K562 (cell line): ENCODE measurements at regions not wholly inside any gene's neighbourhood (a gene's known extent, or its start where the extent isn't known, plus 50 kb on each side); places are given as distances from the start of the nearest gene placed in this dataset.

ENCODE experiments used
- ATAC-seq: fragments of 200-7000 bp; cut with Tn5 transposase; 3 replicates; pipeline ENCODE4 v1.9.1; 2020; ENCODE audit warnings: moderate library complexity
- BruUV-seq: library from RNA; stranded (reverse); fragments of 400-500 nt; replicated peaks from 2 replicates; lab custom pipeline; 2021; lab: Mats Ljungman, UMichigan
- CTCF ChIA-PET: fragments of 300-600 bp; formaldehyde crosslinking; extraction: SDS; loops from one replicate; lab custom pipeline; 2021; ENCODE audit warnings: low intra/inter-chr PET ratio; lab: Yijun Ruan, JAX
- POLR2A ChIA-PET: fragments of 300-600, 350-650 bp; sonication (Branson Sonifier 250); formaldehyde crosslinking; extraction: SDS; loops from one replicate; lab custom pipeline; 2021; ENCODE audit warnings: antibody characterized with exemption, inconsistent platforms; lab: Yijun Ruan, JAX
- DNase-seq, 4 experiments: peaks; one replicate each; pipeline versions ENCODE4 v3.0.0 to v3.0.0-alpha.2; 2011 to 2018; ENCODE audit warnings: low spot score in 3 of 4, mixed read lengths in 3 of 4; ENCODE audit errors: extremely low read depth in 1 of 4
- FAIRE-seq: peaks from 2 replicates; lab custom pipeline; 2011; peaks lifted over from hg19 to GRCh38; lab: Jason Lieb, UNC
- H2AFZ ChIP-seq: 2 replicates; pipeline ENCODE4 v1.6.0; 2011; ENCODE audit warnings: low read depth, low read length, control low read depth, inconsistent platforms
- H3K27ac ChIP-seq: fragments of 200-600 bp; 3 replicates; pipeline ENCODE4 v1.8.0; 2011; ENCODE audit warnings: low read depth, mild to moderate bottlenecking, control low read depth, inconsistent platforms, low read length, moderate library complexity, mixed read lengths; ENCODE audit errors: extremely low read depth
- H3K27me3 ChIP-seq, 2 experiments: fragments of 300-600 bp in 1 of 2; 2 replicates in 1 of 2; 3 replicates in 1 of 2; pipeline versions ENCODE4 v1.6.0 to v1.8.0; 2011; ENCODE audit warnings: inconsistent platforms in 2 of 2, low read length in 2 of 2, mild to moderate bottlenecking in 1 of 2, mixed read lengths in 1 of 2, moderate library complexity in 1 of 2; ENCODE audit not compliant: control insufficient read depth in 2 of 2, insufficient read depth in 2 of 2
- H3K36me3 ChIP-seq: fragments of 300-600 bp; 3 replicates; pipeline ENCODE4 v1.8.0; 2011; ENCODE audit warnings: mild to moderate bottlenecking, low read length, inconsistent platforms; ENCODE audit not compliant: control insufficient read depth, insufficient read depth
- H3K4me1 ChIP-seq, 2 experiments: fragments of 200-600 bp in 1 of 2; replicated peaks in 1 of 2; 2 replicates in 1 of 2; 3 replicates in 1 of 2; pipeline versions ENCODE4 v1.5.1 to v1.8.0; 2011; ENCODE audit warnings: inconsistent platforms in 2 of 2, low read length in 2 of 2, mild to moderate bottlenecking in 1 of 2, mixed read lengths in 1 of 2, moderate library complexity in 1 of 2; ENCODE audit not compliant: control insufficient read depth in 2 of 2, insufficient read depth in 2 of 2
- H3K4me2 ChIP-seq: 2 replicates; pipeline ENCODE4 v1.6.1; 2011; ENCODE audit warnings: low read length, control low read depth, inconsistent platforms, mixed read lengths; ENCODE audit not compliant: insufficient read depth
- H3K4me3 ChIP-seq: fragments of 200-600 bp; sonication (generic), shearing (Covaris generic); 2 replicates; pipeline ENCODE4 v1.5.1; 2016; ENCODE audit warnings: control low read depth, inconsistent platforms
- H3K79me2 ChIP-seq: fragments of 200-600 bp; 3 replicates; pipeline ENCODE4 v1.8.0; 2011; ENCODE audit warnings: low read length, inconsistent platforms; ENCODE audit not compliant: control insufficient read depth, insufficient read depth
- H3K9ac ChIP-seq, 2 experiments: 2 replicates each; pipeline versions ENCODE4 v1.6.0 to v1.6.1; 2011; ENCODE audit warnings: low read depth in 2 of 2, low read length in 2 of 2, control low read depth in 1 of 2, inconsistent platforms in 1 of 2, mild to moderate bottlenecking in 1 of 2, mixed read lengths in 1 of 2; ENCODE audit not compliant: insufficient read depth in 1 of 2
- H3K9me1 ChIP-seq: one replicate; pipeline ENCODE4 v1.6.0; 2011; ENCODE audit warnings: inconsistent platforms, mild to moderate bottlenecking, low read length, moderate library complexity; ENCODE audit not compliant: control insufficient read depth, insufficient read depth
- H3K9me3 ChIP-seq: replicated peaks from 2 replicates; pipeline ENCODE4 v1.5.1; 2011; ENCODE audit warnings: low read depth, low read length, inconsistent platforms; ENCODE audit not compliant: control insufficient read depth, insufficient read depth
- H4K20me1 ChIP-seq: replicated peaks from 2 replicates; pipeline ENCODE4 v1.6.1; 2011; ENCODE audit warnings: low read length, inconsistent platforms, mixed read lengths; ENCODE audit not compliant: control insufficient read depth, insufficient read depth
- CHCHD3 ChIP-seq: fragments of 250-450 bp; sonication (Bioruptor Pico); IDR thresholded peaks from 2 replicates; pipeline ENCODE4 v2.1.2; 2022; ENCODE audit warnings: mild to moderate bottlenecking
- HDAC6 ChIP-seq: IDR thresholded peaks from 2 replicates; pipeline ENCODE4 v1.6.1; 2012; ENCODE audit warnings: low read depth, mild to moderate bottlenecking, control low read depth, inconsistent platforms, low read length, moderate library complexity
- NR2C2 ChIP-seq, 2 experiments: fragments of 200-800 bp in 1 of 2; sonication (Bioruptor generic) in 1 of 2; sonication (generic) in 1 of 2; formaldehyde crosslinking in 1 of 2; IDR thresholded peaks; 2 replicates each; pipeline versions ENCODE4 v1.6.1 to v1.8.0; 2016 to 2022; ENCODE audit warnings: mild to moderate bottlenecking in 1 of 2, missing compliant biosample characterization in 1 of 2, missing genetic modification characterization in 1 of 2, missing genetic modification reagents in 1 of 2
- RBBP5 ChIP-seq: fragments of 200-600 bp; sonication (generic); IDR thresholded peaks from 2 replicates; pipeline ENCODE4 v1.6.1; 2012; ENCODE audit warnings: borderline replicate concordance, mild to moderate bottlenecking, low read length, control low read depth, inconsistent platforms; ENCODE audit not compliant: insufficient read depth, poor library complexity, severe bottlenecking
- RBM22 ChIP-seq: fragments of 200-400 bp; formaldehyde crosslinking; IDR thresholded peaks from 2 replicates; pipeline ENCODE4 v1.6.1; 2018; ENCODE audit warnings: low read length, low read depth; ENCODE audit not compliant: poor library complexity, severe bottlenecking
- SREBF2 ChIP-seq: sonication (generic); formaldehyde crosslinking; IDR thresholded peaks from 2 replicates; pipeline ENCODE4 v1.4.0; 2020; ENCODE audit warnings: mild to moderate bottlenecking, missing genetic modification reagents
- TEAD2 ChIP-seq: fragments of 450-650 bp; IDR thresholded peaks from 2 replicates; pipeline ENCODE4 v1.6.1; 2016; ENCODE audit warnings: missing genetic modification characterization, control low read depth, missing compliant biosample characterization
- ZNF324 ChIP-seq: fragments of 250-450 bp; sonication (Bioruptor Pico); IDR thresholded peaks from 2 replicates; pipeline ENCODE4 v1.4.0; 2020; ENCODE audit warnings: mild to moderate bottlenecking
- ZNF445 ChIP-seq: fragments of 250-450 bp; sonication (Bioruptor Pico); IDR thresholded peaks from 2 replicates; pipeline ENCODE4 v1.4.0; 2020; ENCODE audit warnings: low read depth, mild to moderate bottlenecking, moderate library complexity
- WGBS: fragments of 100-300 bp; shearing (Covaris generic); methylation state at CpG from one replicate; pipeline ENCODE4 v1.1.6; 2016; ENCODE audit warnings: low coverage, mixed read lengths; ENCODE audit not compliant: insufficient coverage; ENCODE audit errors: missing lambda C conversion rate; 5-methylcytosine and 5-hydroxymethylcytosine counted together
- in situ Hi-C: fragments of 300-500 bp; cut with MboI; formaldehyde crosslinking; loops from 4 replicates; pipeline ENCODE4 v1.15.0; 2018; ENCODE audit warnings: inconsistent platforms, mixed read lengths
- intact Hi-C: fragments of 100-400 bp; cut with micrococcal nuclease; formaldehyde crosslinking; loops from 2 replicates; pipeline ENCODE4 v1.14.2; 2022
- TF ChIP-seq, protein P1 (sequence below): fragments of 450-650 bp; formaldehyde crosslinking; IDR thresholded peaks from 2 replicates; pipeline ENCODE4 v1.4.0; 2020; ENCODE audit warnings: mild to moderate bottlenecking, moderate library complexity

DNA sequence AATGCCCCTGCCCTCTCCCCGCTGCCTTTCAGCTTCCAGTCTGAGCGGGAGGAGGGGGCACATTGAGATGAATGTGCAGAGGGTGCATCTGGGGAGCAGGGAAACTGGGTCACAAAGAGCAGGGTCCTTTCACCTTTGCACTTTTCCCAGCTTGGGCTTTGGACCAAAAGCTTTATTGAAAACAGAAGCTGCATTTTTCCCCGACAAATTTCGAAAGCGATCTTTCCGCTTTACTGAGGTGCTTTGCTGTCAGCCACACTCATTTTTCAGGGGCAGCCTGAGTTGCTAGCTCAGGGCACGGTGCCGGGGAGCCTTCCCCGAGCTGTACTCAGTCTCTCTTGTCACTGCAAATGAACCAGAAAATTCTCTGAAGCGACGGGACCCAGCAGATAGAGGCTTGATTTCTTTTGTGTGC lies 283.7 kb upstream of the SOX4 start (continued):
- no peak for TF ChIP-seq TEAD2 (tag)
- TF ChIP-seq, all 486 proteins: peak for 0

DNA sequence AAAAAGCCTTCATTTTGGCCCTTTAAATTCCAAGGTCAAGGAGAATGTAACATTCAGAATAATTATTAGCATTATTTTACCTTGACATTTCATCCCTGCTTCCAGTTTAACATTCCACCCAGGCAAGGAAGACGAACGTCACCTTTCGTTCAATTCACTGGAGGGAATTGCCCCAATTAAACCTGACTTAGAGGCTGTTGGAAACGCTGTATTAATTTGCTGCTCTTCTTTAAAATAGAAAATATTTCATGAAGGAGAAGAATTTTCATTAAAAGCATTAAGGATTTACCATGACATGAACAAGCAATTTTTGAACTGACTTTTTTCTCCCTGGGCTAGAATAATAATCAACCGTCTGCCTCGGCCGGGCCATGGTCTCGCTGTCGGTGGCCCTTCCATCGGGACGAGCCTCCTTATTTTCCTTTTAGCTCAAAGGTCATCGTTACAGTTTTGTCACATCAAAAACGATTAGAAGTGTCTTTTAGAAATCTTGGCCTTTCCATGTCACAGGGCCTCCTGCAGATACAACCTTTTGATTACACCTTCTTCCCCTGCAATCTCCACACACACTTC lies 282.9 kb upstream of the SOX4 start:
- ChIA-PET POLR2A (no interaction called here), CTCF (no interaction called here)
- H3K9me3 ChIP-seq = no peaks in the 10 kb centered on the region
- H3K27ac ChIP-seq = no peak overlapping the region
- H3K9ac ChIP-seq = no peak overlapping the region
- H3K4me2 ChIP-seq = no peak overlapping the region
- H3K4me1 ChIP-seq = no peaks in the 10 kb centered on the region
- intact Hi-C loops = no loop called here
- ATAC-seq (no peak), DNase-seq (no peak), FAIRE-seq (no peak)
- H3K36me3 ChIP-seq = no peaks in the 10 kb centered on the region
- TF ChIP-seq CHCHD3 (CRISPR knock-in tag) = no peak
- no peak for TF ChIP-seq ZNF324 (CRISPR knock-in tag)
- TF ChIP-seq, protein P1, sequence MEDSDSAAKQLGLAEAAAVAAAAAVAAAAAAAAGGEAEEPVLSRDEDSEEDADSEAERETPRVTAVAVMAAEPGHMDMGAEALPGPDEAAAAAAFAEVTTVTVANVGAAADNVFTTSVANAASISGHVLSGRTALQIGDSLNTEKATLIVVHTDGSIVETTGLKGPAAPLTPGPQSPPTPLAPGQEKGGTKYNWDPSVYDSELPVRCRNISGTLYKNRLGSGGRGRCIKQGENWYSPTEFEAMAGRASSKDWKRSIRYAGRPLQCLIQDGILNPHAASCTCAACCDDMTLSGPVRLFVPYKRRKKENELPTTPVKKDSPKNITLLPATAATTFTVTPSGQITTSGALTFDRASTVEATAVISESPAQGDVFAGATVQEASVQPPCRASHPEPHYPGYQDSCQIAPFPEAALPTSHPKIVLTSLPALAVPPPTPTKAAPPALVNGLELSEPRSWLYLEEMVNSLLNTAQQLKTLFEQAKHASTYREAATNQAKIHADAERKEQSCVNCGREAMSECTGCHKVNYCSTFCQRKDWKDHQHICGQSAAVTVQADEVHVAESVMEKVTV = no peak
- no peak for TF ChIP-seq RBM22
- TF ChIP-seq NR2C2 (CRISPR knock-in tag; IDR thresholded peaks at IDR 0.05) = no peak
- no peak for TF ChIP-seq NR2C2 (tag; IDR thresholded peaks at IDR 0.05)
- TF ChIP-seq ZNF445 (CRISPR knock-in tag) = no peak
- no peak for TF ChIP-seq SREBF2 (CRISPR knock-in tag)
- no peak for TF ChIP-seq HDAC6
- no peak for TF ChIP-seq RBBP5
- no peaks in the 10 kb centered on the region for H3K9me1 ChIP-seq
- H3K79me2 ChIP-seq = no peaks in the 10 kb centered on the region
- peaks cover 20 to 42% of the 10 kb centered on the region in 2 experiments for H3K27me3 ChIP-seq
- H3K4me3 ChIP-seq = no peak overlapping the region
- H4K20me1 ChIP-seq = no peaks in the 10 kb centered on the region
- no TSS peak for BruUV-seq
- no peak overlapping the region for H2AFZ ChIP-seq
- WGBS = 2% methylated on average over 13 of the region's 13 CpGs
- in situ Hi-C loops = no loop called here
